NOMO-1 treated with DMSO at 0.1 percent for 48 hours (cell line): ENCODE measurements at regions not wholly inside any gene's neighbourhood (a gene's known extent, or its start where the extent isn't known, plus 50 kb on each side); places are given as distances from the start of the nearest gene placed in this dataset.

ENCODE experiments used
- DNase-seq: peaks from one replicate; lab custom pipeline; 2025; ENCODE audit not compliant: unreplicated experiment; lab: John Stamatoyannopoulos, UW

- DNase-seq: no peak
Observed at GRCh38 chr12:25819691-25820090, 138.8 kb upstream of the RASSF8 start.

DNA sequence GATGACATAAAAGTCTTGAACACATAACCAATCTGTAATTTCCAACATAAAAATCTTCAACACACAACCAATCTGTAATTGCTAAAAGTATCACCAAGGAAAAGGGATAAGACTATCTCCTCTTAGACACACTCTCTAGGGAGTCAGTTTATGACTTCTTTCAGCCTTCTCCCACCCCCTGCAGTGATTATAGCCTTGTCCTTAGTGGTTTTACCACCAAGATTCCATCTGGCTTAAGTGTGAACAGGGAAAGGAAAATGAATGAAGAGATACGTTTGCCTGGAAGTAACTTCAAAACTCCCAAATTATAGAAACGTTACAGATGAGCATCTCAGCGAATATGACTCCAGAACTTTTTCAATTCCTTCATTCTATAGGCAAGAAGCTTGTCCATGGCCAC lies 136.2 kb upstream of the RASSF8 start:
- no peak for DNase-seq

DNA sequence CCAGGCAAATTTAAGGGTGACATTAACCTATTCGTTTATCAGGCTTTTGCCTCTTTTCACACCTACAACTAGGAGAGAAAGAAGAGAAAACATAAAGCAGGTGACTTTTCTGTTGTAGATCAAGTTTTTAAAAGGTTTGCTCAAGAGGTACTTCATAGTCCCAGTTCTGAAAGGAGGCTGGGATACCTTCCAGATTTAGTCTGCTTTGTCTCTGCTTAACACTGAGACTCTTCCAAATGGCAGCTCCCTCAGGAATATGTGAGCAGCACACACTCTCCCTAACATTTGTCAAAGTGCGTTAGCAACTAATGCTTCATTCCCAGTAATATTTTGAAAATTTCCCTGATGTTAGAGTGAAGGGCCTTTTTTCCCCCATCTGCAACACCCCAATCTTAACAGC lies 133.7 kb upstream of the RASSF8 start:
- no peak for DNase-seq

GRCh38 chr12:25825446-25825845 lies 133.0 kb upstream of the RASSF8 start:
- no peak for DNase-seq

GRCh38 chr12:25827141-25827540 lies 131.3 kb upstream of the RASSF8 start:
- no peak for DNase-seq

DNA sequence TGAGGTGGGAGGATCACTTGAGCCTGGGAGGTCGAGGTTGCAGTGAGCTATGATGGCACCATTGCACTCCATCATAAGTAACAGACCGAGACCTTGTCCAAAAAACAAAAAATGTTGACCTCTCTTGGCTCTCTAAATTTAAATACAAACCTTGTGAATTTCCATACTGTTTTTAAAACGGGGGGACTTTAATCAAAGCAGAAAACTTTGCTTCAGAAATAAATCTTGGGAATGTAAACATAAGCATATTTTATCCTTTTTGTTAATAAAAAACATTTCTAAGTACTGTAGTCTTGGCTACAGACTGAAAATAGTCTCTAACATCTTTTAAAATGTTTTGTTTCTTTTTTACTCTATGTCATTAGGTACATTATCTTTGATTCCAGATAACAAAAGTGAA lies 130.7 kb upstream of the RASSF8 start:
- DNase-seq: no peak

DNA sequence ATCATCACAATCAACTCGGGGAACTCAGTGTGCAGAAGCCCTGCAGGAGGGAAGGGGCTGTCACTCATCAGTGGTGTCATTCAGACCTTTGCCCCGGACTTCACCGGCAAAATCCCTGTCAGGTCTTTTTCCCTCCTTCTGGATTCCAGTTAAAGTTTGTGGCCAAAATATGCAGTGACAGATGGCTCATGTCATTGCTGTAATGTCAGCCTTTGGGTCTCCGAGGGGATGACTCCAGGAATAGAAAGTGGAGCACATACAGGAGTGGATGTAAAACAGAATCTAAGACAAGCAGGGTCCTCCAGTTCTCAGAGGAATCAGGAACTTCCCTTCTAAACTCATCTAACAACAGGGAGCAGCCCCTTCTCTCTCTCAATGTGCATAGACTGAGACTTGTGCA lies 130.3 kb upstream of the RASSF8 start:
- DNase-seq: no peak

GRCh38 chr12:25829192-25829591 lies 129.3 kb upstream of the RASSF8 start:
- DNase-seq: peak; percentile 57

GRCh38 chr12:25830456-25830855 lies 128.0 kb upstream of the RASSF8 start:
- no peak for DNase-seq

- no peak for DNase-seq
Observed at GRCh38 chr12:25833657-25834056, 124.8 kb upstream of the RASSF8 start.

DNA sequence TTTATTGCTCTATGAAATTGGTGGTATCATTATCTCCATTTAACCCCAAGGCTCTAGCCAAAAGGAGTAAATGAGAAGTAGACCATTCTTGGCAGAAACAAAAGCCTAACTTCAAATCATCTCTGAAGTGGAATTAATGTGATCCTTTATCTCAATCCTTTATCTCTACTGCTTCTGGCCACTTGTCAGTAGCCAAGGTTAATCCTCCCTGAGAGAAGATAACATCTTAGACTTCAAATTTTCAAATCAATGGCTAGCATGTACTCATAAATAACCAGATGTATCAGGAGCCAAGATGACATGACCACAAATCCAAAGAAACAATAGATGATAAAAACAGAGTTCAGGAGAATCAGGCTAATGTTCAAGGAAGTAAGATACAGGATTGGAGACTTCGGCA lies 123.1 kb upstream of the RASSF8 start:
- no peak for DNase-seq

DNA sequence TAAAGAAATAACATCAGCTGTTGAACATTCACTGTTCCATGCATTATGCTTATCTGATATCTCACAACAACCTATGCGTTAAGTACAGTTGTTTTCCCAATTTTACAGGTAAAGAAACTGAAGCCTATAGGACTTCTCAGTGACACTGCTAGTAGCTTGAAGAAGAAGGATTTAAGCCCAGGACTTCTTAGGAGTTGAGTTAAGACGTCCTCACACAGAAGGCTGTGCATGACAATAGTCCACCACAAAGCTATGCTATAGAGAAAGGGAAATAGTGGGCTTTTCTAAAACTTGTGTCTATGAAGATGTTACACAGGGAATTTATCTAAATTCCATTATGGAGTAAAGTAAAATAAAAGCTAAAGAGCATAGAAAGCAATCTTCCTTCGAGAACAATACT lies 120.5 kb upstream of the RASSF8 start:
- no peak for DNase-seq

DNA sequence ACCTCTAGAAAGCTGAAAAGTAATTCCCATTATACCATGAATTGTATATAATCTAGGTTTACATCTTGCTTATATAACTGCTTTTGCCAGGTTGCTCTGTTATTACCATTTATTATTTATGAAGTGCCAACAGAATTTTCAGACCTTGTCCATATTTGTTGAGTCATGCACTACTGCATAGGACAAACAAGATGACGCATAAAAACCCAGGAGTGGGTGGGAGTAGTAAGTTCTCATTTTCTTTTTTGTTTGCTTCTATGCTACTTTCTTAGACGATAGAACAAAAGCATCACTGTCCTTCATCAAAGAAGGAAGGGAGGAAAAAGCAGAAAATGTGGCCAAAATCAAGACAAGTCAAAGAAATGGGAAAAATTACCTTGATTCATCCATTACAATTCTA lies 119.0 kb upstream of the RASSF8 start:
- no peak for DNase-seq

- DNase-seq: no peak
Observed at GRCh38 chr12:25840678-25841465, 117.6 kb upstream of the RASSF8 start.

DNA sequence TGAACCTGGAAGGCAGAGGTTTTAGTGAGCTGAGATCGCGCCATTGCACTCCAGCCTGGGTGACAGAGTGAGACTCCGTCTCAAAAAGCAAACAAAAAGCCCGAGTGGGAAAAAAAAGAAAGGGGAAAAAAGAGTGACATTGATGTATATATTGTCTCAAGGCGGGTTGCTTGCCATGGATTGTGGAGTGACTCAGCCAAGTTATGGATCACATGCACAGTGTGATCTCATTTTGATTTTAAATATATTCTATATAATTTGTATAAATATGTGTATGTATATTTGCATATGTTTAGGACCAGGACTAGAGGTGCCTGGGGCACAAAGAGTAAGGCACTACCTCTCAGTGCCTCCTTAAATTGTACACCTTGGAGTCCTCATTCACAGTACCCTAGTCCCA lies 116.2 kb upstream of the RASSF8 start:
- no peak for DNase-seq

DNA sequence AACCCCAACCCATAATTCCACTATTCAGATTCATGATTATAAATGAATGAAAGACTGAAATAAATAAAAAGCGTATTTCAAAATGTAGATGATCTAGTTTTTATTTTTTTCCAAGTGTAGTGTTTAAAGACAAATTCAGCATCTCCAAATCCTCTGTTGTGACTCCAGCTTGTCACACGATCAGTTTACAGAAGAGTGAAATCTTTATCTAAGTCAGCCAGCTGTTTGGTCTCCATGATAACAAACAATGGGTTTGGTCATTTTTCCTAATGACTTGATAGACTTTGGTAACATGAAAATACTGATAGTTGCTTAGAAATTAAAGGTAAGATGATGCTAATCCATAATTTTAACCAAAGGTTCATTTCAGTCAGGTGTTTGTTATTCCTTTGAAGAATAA lies 114.5 kb upstream of the RASSF8 start:
- DNase-seq: no peak

- no peak for DNase-seq
Observed at GRCh38 chr12:25845415-25845814, 113.1 kb upstream of the RASSF8 start.

DNA sequence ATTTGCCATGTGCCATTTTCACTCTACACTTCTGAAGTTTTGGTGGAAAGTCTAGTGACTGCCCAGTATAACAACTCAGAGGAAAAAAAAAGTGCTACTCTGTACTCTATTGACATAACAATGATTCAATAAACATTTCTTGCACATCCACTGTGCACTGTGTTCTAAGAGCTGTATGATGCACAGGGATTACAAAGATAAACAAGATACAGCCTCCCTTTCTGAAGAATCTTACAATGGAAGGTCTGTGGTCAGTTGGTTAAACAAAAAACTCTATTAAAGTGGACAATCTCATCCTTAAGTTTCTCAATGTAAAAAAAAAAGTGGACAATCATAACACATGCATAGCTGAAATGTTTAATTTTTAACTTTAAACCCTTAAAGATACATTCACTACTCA lies 105.7 kb upstream of the RASSF8 start:
- no peak for DNase-seq

GRCh38 chr12:25853316-25854095 lies 105.0 kb upstream of the RASSF8 start:
- DNase-seq: no peak

GRCh38 chr12:25854991-25855390 lies 103.5 kb upstream of the RASSF8 start:
- no peak for DNase-seq

GRCh38 chr12:25855716-25856115 lies 102.8 kb upstream of the RASSF8 start:
- no peak for DNase-seq

DNA sequence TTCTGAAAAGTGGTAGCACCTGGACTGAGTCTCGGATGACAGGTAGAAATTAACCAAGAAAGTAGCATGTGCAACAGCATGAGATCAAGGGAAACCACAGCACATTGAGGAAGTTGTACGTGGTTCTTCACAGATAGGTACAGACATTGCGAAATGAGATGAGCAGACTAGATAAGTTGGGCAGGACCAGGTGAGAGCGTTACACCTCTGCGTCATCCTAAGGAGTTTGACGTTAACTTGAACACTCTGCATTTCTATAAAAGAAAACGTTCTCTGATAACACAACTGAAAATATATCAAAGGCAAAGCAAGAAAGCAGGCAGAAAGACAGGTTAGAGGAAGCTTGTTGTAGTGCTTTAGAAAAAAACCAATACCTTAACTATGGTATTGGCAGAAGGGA lies 98.5 kb upstream of the RASSF8 start:
- peak; percentile 15 for DNase-seq

DNA sequence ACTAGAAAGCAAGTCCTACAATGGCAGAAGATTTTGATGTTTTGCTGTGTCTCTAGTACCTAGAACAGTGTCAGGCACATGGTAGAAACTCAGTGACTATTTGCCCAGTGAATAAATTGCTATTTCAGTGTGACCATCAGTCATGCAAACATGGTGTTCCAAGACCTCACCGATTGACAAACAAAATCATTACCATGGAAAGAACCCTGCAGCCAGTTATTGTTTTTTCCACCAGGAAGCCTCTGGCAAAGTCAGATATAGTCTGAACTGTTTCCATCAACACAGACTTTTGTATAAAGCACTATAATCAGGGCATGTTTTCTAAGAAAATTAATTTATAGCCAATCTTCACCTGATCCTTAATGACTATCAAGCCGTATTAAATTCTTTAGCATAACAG lies 97.3 kb upstream of the RASSF8 start:
- no peak for DNase-seq
